Thoracic aorta (tissue), 2 donors: ENCODE measurements at regions not wholly inside any gene's neighbourhood (a gene's known extent, or its start where the extent isn't known, plus 50 kb on each side); places are given as distances from the start of the nearest gene placed in this dataset.

Experiments
- ATAC-seq: fragments of 150-250 bp; one replicate; pipeline ENCODE4 v1.8.0; 2017; ENCODE audit warnings: low read depth; ENCODE audit not compliant: insufficient number of reproducible peaks, low FRiP score
- DNase-seq: peaks from one replicate; pipeline ENCODE4 v3.0.0-alpha.2; 2020; ENCODE audit warnings: low spot score
- H3K27ac ChIP-seq, 2 donors: fragments of 200-600 bp; sonication (generic); 1 replicate in 1 of 2; 2 replicates in 1 of 2; pipeline ENCODE4 v1.5.1; 2016; ENCODE audit warnings: mild to moderate bottlenecking in 2 of 2, moderate library complexity in 2 of 2
- H3K27me3 ChIP-seq: fragments of 200-600 bp; sonication (generic); replicated peaks from 2 replicates; pipeline ENCODE4 v1.6.0; 2016; ENCODE audit warnings: mild to moderate bottlenecking; ENCODE audit not compliant: insufficient read depth
- H3K36me3 ChIP-seq: fragments of 200-600 bp; sonication (generic); one replicate; pipeline ENCODE4 v1.5.1; 2016
- H3K4me1 ChIP-seq, 2 donors: fragments of 200-600 bp; sonication (generic); 1 replicate in 1 of 2; 2 replicates in 1 of 2; pipeline versions ENCODE4 v1.5.1 to v1.6.0; 2016; ENCODE audit warnings: low read depth in 2 of 2, mild to moderate bottlenecking in 1 of 2; ENCODE audit not compliant: control insufficient read depth in 1 of 2
- H3K4me3 ChIP-seq: fragments of 200-600 bp; sonication (generic); 2 replicates; pipeline ENCODE4 v1.5.1; 2016; ENCODE audit warnings: mild to moderate bottlenecking
- H3K9me3 ChIP-seq: fragments of 200-600 bp; sonication (generic); 2 replicates; pipeline ENCODE4 v1.5.1; 2016
- CTCF ChIP-seq: fragments of 200-600 bp; sonication (generic); IDR thresholded peaks from one replicate; pipeline ENCODE4 v1.5.1; 2019; ENCODE audit warnings: antibody characterized with exemption

- no peak for DNase-seq
- ATAC-seq: no peak
- Histone ChIP-seq H3K27me3 (no peaks in the 10 kb centered on the region), H3K4me3 (no peak overlapping the region), H3K27ac (no peak overlapping the region), H3K4me1 (no peaks in the 10 kb centered on the region), H3K36me3 (no peaks in the 10 kb centered on the region), H3K9me3 (peaks cover 3% of the 10 kb centered on the region)
- TF ChIP-seq CTCF: no peak
Measured at GRCh38 chr10:123389520-123389919, 235.3 kb downstream of the BUB3 start.

- H3K4me1 ChIP-seq: no peaks in the 10 kb centered on the region
- no peak for TF ChIP-seq CTCF
- no peak overlapping the region for H3K4me3 ChIP-seq
- DNase-seq: no peak
- H3K36me3 ChIP-seq: no peaks in the 10 kb centered on the region
- peaks cover 3% of the 10 kb centered on the region for H3K9me3 ChIP-seq
- no peak overlapping the region for H3K27ac ChIP-seq
- ATAC-seq: no peak
- H3K27me3 ChIP-seq: no peaks in the 10 kb centered on the region
Measured at GRCh38 chr10:123390332-123390731, 236.1 kb downstream of the BUB3 start.

- Histone ChIP-seq H3K9me3 (no peaks in the 10 kb centered on the region), H3K4me3 (no peak overlapping the region), H3K36me3 (no peaks in the 10 kb centered on the region), H3K27me3 (no peaks in the 10 kb centered on the region), H3K4me1 (no peaks in the 10 kb centered on the region), H3K27ac (no peak overlapping the region)
- no peak for TF ChIP-seq CTCF
- DNase-seq (no peak), ATAC-seq (no peak)
Measured at GRCh38 chr10:123390874-123391273, 236.7 kb downstream of the BUB3 start.

- no peak overlapping the region for H3K27ac ChIP-seq
- H3K9me3 ChIP-seq: no peaks in the 10 kb centered on the region
- ATAC-seq (no peak), DNase-seq (no peak)
- H3K36me3 ChIP-seq: no peaks in the 10 kb centered on the region
- H3K27me3 ChIP-seq: no peaks in the 10 kb centered on the region
- no peak overlapping the region for H3K4me3 ChIP-seq
- TF ChIP-seq CTCF: no peak
- H3K4me1 ChIP-seq: no peaks in the 10 kb centered on the region
Measured at GRCh38 chr10:123391275-123392028, 237.2 kb downstream of the BUB3 start.

GRCh38 chr10:123392182-123392963 is 238.2 kb downstream of the BUB3 start:
- ATAC-seq (no peak), DNase-seq (no peak)
- H3K27me3 ChIP-seq: no peaks in the 10 kb centered on the region
- no peaks in the 10 kb centered on the region for H3K9me3 ChIP-seq
- H3K4me3 ChIP-seq: no peak overlapping the region
- no peaks in the 10 kb centered on the region for H3K4me1 ChIP-seq
- TF ChIP-seq CTCF: no peak
- H3K27ac ChIP-seq: no peak overlapping the region
- H3K36me3 ChIP-seq: no peaks in the 10 kb centered on the region
